OCI-M2 (cell line): ENCODE measurements at regions not wholly inside any gene's neighbourhood (a gene's known extent, or its start where the extent isn't known, plus 50 kb on each side); places are given as distances from the start of the nearest gene placed in this dataset.

Source experiments
- DNase-seq: peaks from one replicate; lab custom pipeline; 2025; ENCODE audit not compliant: unreplicated experiment; lab: John Stamatoyannopoulos, UW

DNA sequence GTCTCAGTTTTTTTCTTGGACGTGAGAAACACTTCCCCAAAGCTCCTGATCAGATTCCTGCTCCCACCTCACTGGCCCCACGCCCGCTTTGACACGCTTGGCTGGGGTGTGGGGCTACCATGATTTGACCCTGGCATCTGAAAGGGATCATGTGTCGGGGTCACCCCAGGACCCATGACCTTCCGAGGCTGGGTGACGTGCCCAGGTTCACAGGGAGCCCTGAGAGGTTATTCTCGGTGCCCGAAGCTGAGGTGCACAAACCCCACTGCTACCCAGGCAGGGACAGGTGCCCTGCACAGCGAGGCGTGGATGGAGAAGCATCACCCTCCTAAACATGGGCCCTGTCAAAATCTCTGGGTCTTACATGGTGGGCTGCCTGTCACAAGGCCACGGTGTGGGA, 404.1 kb downstream of the GALR1 start:
- no peak for DNase-seq

DNA sequence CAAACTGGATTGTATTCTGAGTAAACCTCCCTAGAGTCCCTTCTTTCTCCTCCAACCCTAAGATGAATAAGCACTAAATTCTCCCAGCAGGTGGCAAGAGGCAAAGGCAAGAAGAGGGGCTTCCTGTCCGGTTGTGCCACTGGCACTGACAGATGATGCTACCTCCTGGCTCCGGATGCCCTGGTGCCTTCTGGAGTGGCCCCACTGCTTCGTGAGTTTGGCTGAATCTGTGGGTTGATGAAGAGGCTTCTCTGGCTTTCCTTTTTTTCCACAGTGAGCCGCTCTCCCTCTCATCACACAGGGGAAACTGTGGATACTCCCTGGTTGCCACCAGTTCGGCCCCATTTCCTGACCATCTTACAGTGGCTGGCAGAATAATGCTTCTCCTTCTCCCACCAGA, 404.7 kb downstream of the GALR1 start:
- no peak for DNase-seq

DNA sequence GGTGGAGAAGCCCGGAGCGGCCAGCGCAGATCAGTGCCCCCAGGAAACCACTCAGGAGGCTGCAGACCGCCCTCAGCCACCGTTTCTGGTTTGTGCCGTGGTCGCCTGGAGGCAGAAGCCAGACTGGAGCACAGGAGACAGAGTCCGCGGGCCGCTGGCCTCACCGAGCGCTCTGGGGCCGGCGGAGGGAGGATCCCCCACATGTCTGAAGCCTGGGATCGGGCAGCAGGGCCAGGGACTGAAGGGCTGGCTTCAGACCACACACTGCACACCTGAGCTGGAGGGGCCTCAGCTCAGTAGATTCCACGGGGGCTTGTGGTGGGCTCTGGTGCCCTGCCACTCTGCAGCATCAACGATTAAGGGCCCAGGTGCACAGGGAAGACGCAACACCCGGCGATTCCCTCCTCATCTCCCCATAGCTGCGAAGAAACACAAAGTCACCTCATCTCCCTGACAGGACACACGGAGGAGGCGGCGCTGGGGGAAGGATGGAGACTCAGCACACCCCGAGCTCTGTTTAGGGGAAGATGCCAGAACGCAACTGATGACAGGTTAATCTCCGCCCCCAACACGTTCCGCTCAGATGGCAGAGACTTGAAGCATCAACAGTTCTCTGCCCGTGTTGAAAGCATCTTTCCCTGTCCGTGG, 408.1 kb downstream of the GALR1 start:
- no peak for DNase-seq

DNA sequence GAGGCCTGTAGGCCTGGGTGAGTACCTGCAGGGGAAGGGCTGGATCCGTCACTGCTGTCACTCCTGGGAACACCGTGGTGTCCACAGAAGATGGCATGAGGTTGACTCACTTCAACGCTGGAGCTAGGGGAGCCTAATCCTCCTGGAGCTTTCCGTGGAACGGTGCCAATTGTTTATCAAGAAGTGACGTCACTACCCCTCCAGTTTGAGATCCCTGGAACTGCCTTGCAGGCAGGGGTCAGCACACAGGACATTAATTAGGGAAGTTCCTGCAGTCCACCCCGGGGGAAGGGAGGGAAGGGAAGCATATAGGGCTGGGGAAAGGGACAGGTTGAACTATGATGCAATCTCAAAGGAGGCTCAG, 408.6 kb downstream of the GALR1 start:
- no peak for DNase-seq

DNA sequence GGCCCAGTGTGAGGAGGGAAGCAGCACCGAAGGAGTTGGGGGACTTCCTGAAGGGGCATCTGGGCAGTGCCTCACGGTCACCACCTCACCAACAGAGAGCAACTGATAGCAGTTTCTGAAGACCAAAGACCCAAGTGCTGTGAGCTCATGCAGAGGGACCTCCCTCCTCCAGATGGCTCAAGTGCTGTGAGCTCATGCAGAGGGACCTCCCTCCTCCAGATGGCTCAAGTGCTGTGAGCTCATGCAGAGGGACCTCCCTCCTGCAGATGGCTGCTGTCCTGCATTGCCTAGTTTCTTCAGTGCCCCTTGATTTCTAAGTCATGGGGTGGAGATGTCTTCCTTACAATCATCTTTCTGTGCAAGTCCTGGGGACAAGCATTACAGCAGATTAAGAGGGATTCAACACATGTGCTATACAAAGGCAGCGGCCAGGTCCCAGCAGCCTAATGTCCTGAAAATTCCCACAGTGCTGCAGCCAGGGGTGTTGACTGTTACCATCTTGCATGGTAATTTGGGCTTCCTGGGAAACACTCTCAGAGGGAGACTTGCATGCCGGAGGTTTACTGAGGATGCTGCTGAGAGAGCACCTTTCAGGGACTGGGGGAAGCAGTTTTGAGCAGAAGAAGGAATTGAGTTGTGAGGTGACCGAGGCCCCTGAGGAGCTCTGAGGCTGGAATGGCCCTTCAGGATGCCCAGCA, 409.3 kb downstream of the GALR1 start:
- no peak for DNase-seq

DNA sequence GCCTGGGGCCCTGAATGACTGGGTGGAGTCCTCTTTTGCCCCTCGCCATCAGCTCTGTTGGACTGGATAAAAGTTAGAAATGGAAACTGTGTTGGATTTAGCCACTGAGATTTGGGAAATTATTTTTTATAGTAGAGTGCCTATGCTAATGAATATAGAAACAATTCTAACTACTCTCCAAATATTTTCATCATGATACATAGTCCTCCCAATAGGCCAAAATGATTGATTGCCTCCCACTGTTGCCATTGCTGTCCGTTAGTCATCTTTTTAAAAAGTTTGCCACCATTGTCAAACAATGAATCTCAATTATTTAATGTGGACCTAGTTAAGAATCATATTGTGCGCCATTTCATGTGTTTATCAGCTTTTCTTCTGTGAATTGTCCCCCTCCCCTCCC, 417.0 kb downstream of the GALR1 start:
- DNase-seq, result no peak

DNA sequence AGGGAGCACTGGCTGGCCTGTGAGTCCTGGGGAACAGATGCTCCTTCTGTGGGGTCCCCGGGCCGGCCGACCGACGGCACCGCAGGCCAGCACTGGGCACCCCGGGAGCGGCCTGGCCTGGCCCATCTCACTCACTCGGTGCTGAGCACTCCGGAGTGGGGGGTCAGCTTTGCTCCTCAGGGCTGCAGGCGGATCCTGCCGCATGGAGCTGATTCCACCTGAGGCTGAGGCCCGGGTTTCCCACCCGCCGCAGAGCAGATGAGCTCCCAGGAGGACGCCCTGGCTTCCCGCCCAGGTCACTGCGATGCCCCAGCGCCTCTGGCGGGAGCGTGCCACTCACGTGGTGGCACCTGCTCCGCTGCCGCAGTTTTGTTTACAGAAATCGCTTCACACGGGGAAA, 418.6 kb downstream of the GALR1 start:
- no peak for DNase-seq

DNA sequence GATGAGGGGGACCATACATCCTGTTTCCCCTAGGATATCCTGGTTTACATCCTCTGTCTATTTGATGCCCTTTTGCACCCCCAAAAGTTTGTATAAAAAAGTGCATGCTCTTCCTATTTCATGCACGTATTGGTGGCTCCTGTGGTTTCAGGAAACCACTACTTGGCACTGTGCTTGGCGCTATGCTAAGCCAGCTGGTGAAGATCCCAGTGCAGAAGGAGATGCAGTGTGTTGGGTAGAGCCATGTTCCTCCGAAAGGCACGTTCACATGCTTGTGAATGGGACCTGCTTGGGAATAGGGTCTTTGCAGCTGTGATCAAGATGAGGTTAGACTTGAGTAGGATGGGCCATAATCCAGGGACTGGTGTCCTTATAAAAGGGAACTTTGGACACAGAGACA, 419.7 kb downstream of the GALR1 start:
- DNase-seq, result no peak

DNA sequence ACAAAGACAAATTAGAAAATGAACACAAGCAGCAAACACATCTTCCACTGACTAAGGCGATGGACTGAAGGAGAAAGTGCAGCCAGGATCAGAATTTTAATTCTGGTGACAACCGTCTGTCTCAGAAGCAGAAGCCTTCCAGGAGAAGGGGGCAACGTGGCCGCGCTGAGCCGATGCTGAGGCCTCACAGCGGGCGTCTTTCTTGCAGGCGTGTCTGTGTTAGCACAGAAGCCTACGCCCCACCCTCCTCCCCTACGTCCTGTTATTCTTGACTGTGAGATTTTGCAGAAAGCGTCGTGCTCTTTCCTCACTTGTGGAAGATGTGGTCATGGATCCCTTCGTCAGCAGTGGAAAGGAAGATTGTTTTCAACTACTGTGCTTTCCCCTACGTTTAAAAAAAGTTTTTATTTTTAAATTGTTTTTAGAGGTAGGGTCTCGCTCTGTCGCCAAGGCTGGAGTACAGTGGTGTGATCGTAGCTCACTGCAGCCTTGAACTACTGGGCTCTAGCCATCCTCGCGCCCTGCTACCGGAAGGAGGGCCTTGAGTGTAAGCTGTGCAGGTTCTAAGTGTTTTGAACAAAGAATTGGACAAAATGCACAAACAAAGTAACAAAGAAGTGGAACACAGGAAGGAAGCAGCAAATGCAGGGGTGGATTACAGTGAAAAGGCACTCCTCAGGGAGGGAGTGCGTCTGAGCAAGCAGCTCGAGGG, 422.0 kb downstream of the GALR1 start:
- no peak for DNase-seq

DNA sequence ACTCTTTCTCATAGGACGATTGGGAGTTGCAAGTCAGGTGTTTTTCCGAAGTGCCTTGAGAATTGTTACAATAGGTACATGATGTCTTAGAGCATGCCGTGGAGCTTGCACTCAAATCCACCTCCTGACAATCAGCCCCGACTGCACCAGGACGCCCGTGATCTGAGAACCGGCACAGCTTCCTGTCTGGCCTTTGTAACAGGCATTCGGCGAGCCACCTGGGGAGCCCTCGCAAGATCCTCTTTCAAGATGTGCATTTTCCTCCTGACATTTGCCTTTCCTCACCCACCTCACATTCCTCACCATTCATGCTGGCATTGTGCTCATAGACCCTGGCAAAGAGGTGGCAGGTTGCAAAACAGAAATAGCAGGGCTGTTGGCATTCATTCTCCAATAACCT, 427.3 kb downstream of the GALR1 start:
- DNase-seq, result no peak

DNA sequence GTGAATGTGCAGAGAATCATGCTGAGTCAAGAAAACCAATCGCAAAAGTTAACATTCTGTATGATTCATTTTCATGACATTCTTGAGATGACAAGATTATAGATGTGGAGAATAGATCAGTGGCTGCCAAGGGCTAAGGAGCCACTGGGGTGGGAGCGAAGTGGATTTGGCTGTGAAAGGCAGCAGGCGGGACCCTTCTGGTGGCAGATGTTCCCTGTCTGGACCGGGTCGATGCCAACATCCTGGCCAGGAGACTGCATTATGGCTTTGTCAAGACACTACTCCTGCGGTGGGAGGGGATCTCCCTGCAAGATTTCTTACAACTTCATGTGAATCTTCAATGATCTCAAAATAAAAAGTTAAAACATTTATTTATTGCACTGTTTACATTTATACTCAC, 427.9 kb downstream of the GALR1 start:
- DNase-seq, result no peak

DNA sequence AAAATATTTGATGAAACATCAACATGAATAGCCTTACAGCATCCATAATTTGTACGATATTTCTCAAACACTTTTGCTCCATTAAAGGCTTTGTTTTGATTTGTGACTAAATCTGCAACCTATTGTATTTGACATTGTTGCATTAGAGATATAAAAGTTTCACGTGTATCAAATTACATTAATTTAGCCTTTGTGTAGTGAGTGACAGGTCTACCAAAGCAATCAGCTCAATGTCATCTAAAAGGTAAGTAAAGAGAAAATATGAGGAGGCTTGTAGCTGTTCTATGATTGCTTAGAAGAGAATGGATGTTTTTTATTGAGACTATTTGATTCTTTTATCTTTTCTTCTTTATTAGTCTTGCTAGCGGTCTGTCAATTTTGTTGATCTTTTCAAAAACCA, 430.2 kb downstream of the GALR1 start:
- no peak for DNase-seq

DNA sequence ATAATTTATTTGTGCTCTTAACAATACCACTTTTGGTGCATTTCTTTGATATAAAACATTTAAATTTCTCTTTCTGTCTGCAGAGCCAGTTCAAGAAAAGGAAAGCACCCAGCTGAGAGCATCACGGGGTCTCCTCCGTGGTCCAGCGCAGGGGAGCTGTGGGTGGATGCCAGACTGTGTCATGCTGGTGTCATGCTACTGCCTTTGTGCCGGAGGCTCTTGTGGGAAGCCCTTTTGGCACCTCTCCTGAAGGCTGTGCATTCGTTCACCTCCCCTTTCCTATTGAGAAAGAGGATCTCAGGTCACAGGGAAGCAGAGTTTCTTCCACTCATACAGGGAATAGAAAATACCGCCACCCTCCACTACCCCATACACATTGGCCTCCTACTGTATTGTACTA, 450.4 kb downstream of the GALR1 start:
- DNase-seq, result no peak

DNA sequence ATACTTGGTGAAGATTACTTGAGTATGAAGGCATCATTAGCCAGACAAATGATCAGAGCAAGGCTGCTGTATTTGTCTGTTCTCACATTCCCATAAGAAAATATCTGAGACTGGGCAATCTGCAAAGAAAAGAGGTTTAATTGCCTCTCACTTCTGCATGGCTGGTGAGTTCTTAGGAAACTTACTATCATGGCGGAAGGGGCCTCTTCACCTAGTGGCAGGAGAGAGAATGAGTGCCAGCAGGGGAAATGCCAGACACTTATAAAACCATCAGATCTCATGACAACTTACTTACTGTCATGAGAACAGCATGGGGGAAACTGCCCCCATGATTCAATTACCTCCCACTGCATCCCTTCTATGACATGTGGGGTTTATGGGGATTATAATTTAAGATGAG, 452.3 kb downstream of the GALR1 start:
- no peak for DNase-seq

DNA sequence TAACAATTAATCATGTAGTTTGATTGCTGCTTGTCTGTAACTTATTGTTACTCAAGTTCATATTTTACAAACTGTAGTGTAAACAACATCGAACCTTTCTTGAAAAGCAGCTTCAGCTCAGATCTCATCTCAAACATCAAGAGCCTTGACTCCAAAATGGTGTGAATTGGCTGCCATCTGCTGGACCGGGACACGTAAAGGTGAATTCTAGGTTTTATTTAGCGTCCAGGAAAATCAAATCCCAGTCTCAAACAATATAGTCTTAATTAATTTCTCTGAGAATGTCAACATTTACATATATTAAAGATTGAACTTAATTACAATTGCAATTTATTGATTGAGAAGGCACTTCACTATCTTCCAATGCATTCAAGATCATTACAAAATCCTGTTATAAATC, 453.0 kb downstream of the GALR1 start:
- no peak for DNase-seq

DNA sequence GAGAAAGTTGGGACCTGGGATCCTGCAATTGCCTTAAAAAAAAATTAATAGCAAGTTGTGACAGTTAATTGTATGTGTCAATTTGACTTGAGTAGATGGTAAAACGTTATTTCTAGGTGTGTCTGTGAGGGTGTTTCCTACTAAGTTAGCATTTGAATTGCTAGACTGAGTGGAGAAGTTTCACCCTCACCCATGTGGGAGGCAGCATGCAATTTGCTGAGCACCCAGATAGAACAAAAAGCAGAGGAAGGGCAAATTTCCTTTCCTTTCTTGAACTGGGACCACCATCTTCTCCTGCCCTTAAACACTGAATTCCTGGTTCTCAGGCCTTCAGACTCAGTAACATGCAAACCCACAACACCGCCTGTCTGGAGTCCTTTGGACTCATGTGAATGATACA, 455.7 kb downstream of the GALR1 start:
- DNase-seq, result no peak

DNA sequence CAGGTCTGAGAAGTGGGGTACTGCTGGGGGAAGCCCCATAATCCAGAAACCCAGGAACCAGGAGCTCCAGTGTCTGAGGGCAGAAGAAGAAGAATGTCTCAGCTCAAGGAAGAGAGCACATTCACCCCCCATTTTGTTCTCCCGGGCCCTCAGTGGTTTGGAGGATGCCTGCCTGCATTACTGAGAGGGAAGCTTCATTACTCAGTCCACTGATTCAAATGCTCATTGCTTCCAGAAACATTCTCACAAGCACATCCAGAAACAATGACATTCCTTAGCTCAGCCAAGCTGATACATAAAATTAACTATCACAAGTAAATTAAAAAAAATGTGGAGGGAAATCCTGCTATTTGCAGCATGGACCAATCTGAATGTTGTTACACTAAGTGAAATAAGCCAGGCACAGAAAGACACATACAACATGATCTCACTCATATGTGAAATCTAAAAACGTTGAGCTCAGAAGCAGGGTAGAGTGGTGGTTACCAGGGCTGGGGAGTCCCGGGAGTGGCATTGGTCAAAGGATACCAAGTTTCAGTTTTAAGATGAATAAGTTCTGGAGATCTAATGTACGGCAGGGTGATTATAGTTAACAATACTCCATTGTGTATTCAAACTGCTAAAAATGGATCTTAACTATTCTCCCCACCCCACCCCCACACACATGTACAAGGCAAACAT, 459.3 kb downstream of the GALR1 start:
- no peak for DNase-seq

DNA sequence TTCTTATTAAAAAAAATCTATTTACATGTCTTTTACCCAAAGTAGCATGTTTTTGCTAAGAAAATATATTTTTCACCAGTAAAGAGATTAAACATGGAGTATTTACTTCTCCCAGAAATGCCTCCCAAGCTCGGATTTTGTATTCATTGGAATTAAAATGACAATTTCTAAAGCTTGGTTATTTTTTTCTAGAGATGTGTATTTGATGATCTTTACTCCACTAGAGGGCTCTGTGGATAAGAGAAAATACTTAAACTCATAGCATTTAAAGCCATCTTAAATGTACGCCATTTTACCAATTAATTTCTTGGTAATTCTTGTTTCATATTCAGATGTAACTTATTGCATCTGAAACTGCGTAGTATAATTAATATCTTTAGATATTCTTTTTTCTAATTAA, 461.4 kb downstream of the GALR1 start:
- DNase-seq, result no peak

DNA sequence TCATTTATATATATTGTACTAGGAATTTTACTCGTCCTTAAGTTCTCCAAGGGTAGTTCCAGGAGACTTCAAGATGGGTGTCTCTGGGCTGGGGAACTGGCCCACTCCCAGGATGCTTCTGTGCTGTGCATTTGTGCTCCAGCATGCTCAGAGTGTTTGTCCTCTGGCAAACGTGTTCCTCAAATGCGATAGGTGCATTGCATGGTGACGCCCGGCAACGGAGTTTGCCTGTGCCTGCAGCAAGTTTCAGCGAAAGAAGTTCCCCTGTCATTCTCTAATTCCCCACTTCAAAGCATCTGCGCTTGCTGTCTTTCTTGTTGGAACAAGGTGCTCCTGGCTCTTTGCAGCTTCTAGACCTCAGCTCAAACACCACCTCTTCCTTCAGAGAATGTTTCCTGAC, 465.1 kb downstream of the GALR1 start:
- DNase-seq, result no peak

DNA sequence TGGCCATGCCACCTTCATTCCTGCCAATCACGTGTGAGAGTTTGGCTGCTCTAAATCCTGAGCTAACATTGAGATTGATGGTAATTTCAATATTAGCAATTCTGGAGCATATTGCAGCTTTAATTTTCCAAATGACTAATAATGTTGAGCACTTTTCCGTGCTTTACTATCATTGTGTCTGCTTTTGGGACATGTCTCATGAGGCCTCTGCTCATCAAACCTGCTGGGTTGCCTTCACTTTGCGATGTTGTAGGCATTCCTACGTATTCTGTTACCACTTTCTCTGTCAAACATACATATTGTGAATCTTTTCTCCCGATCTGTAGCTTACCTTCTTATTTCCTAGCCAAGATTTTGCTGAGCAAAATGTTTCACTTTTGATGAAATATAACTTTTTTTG, 466.6 kb downstream of the GALR1 start:
- no peak for DNase-seq

DNA sequence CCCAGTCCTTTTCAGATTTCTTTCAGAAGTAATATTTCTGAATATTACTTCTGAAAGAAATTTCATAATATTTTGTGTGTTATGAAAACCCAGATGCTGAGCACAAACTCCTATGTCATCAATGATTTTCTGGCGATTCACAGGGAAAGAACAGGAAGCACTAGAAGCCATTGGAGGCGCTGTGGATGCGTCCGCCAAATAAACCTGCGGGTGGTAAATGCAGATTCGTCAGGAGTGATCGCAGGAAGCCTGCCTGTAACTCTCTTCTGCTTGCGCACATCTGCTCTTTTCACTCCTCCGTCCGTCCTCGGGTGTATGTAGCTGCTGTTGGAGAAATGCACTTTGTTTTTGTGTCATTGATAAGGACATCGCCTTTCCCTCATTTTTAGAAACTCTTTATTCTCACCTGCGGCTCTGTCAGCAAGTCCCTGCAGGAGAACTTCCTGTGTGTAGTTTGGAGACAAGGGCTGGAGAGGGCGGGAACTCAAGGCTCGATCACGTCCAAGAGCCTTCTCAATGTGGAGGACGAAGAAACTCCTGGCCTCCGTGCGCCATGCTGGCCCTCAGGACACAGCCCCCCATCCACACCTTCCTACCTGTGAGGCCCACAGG, 483.8 kb downstream of the GALR1 start:
- DNase-seq, result no peak

DNA sequence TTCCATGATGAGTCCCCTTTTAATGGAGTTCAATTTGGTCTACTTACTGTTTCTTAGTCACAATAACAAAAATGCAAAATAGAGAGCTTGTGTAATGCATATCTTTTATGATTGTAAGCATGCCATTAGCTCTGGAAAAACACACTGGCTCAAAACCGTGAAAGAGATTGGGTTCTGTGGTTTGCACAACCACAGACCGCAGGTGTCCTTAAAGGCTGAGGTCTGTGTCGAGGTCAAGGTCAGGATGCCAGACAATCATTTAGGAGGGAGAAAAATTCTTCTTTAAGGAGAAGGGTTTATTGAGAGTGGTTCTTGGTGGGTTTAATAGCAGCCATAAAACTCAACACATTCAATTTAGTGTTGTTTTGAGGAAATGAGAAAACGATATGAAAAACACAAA, 487.2 kb downstream of the GALR1 start:
- no peak for DNase-seq
